GM18519 (cell line): ENCODE measurements at regions not wholly inside any gene's neighbourhood (a gene's known extent, or its start where the extent isn't known, plus 50 kb on each side); places are given as distances from the start of the nearest gene placed in this dataset.
"Not testable (repeated sequence)": the region's sequence is repeated elsewhere in the genome, so short reads cannot be mapped to it uniquely, and the experiment has no call there.

Experiments
- ATAC-seq: cut with Tn5 transposase; IDR thresholded peaks from one replicate; pipeline ENCODE4 v1.9.1; 2021; ENCODE audit warnings: mild to moderate bottlenecking, moderate library complexity; ENCODE audit not compliant: unreplicated experiment, low FRiP score

GRCh38 chr10:61279400-61279799 is 173.8 kb downstream of the TMEM26 start:
- no peak for ATAC-seq

DNA sequence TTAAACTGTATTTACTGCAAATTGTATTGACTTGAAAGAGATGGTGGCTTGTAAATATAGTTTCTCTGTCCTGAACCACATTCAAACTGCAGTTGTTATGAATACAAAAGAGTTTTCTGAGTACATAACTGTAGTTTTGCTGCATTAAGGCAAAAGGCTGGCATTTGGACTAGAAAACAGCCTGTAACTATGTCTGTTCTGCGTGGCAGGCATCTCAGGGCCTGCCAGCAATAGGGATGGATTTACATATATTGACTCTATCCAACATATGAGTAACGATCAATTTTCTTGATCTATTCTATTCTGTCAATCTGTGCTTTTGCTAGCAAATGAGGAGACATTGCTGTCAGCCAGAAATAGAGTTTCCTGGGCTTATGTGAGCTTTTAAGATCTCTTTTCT is 174.6 kb downstream of the TMEM26 start:
- no peak for ATAC-seq

GRCh38 chr10:61272781-61273180 is 180.4 kb downstream of the TMEM26 start:
- no peak for ATAC-seq

GRCh38 chr10:61271127-61271780 is 181.9 kb downstream of the TMEM26 start:
- ATAC-seq: no peak

- ATAC-seq: no peak
These were observed 189.7 kb downstream of the TMEM26 start for GRCh38 chr10:61263518-61263917.

- ATAC-seq: no peak
These were observed 190.5 kb downstream of the TMEM26 start for GRCh38 chr10:61262486-61263261.

DNA sequence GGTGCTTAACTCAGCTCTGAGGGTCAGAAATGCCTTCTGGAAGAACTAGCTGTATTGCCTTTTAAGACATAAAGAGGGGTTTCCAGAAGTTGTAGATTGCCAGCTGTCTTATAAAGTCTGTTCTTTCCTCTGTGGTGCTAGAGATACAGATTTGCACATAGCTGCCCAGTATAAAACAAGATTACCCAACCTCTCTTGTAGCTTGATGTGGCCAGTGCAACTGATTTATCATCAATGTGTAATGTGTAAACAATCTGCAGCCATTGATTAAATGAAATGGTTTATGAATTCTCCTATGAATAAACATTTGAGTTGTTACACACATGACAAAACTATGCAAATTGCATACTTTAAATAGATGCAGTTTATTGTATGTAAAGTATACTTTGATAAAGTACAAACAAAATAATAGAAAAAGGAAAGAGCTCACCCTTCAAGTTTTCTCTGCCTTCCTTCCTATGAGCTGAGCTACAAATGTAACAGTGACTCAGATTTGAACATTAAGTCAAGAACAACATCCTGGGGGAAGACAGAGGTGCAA is 195.2 kb downstream of the TMEM26 start:
- ATAC-seq: no peak

DNA sequence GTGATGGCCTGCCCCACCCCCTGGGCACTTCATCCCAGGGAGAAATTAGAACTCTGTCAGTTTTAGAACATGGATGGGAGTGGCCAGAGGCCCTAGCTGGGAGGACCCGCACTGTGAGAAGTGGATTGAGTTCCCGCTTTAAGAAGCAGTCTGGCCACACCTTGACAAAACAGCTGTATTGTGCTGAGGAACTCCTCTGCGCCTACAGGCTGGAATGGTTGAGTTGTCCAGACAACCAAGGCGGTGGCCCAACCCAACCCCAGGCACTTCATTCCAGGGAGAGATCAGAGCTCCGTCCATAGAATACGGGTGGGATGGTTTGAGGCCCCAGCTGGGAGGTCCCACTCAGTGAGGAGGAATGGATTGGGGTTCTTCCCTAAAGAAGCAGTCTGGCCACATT is 196.0 kb downstream of the TMEM26 start:
- ATAC-seq: no peak

GRCh38 chr10:61252326-61252725 is 200.9 kb downstream of the TMEM26 start:
- ATAC-seq: not testable (repeated sequence)

- ATAC-seq: no peak
These were observed 202.1 kb downstream of the TMEM26 start for GRCh38 chr10:61251089-61251488.

GRCh38 chr10:61250131-61250530 is 203.1 kb downstream of the TMEM26 start:
- ATAC-seq: no peak

- no peak for ATAC-seq
These were observed 205.2 kb downstream of the TMEM26 start for GRCh38 chr10:61248013-61248412.

GRCh38 chr10:61244261-61244775 is 208.9 kb downstream of the TMEM26 start:
- ATAC-seq: no peak

- ATAC-seq: no peak
These were observed 220.4 kb downstream of the TMEM26 start for GRCh38 chr10:61232780-61233179.

GRCh38 chr10:61225939-61226338 is 227.2 kb downstream of the TMEM26 start:
- no peak for ATAC-seq

DNA sequence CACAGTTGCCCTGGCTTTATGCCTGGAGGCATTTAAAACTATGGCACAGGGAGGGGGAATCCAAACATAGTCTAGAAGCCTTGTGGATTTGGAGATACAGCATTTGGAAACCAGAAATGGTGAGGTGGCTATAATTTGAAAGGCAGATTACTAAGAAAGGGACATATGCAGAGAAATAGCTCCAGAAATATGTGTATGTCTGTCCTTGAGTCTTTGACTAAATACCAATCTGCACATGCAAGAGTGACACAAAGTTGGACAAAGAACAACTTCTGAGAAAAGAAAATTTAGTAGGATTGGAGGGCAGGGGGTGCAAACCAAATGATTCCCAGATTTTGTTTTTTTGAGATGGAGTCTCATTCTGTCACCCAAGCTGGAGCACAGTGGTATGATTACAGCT is 229.6 kb downstream of the TMEM26 start:
- no peak for ATAC-seq

DNA sequence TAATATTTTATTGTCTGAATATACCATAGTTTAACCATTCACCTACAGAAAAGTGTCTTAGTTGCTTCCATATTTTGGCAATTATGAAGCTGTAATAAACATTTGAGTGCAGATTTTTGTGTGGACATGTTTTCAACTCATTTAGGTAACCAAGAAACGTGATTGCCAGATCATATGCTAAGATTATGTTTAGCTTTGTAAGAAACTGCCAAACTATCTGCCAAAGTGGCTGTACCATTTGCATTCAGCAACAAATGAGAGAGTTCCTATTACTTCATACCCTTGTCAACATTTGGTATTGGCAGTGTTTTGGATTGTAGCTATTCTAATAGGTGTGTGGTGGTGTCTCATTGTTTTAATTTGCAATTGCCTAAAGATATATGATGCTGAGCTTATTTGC is 233.5 kb downstream of the TMEM26 start:
- no peak for ATAC-seq

GRCh38 chr10:61217851-61218565 is 235.2 kb downstream of the TMEM26 start:
- ATAC-seq: no peak

DNA sequence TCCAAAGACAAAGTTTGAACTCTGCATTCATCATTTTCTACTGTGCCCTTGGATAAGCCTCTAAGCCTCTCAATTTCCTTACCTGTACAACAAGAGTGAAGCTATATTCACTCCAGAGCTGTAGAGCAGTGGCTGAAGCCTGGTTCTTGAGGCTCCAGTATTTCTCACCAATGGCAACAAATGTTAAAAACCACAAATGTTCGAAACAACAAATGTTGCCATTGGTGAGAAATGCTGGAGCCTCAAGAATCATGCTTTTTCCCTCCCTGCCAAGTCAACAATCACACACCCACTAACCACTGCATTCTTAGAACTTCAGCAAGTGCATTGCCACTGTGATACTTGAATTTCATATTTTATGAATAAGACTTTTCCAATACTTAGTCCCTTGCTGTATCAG is 237.9 kb downstream of the TMEM26 start:
- ATAC-seq: no peak

DNA sequence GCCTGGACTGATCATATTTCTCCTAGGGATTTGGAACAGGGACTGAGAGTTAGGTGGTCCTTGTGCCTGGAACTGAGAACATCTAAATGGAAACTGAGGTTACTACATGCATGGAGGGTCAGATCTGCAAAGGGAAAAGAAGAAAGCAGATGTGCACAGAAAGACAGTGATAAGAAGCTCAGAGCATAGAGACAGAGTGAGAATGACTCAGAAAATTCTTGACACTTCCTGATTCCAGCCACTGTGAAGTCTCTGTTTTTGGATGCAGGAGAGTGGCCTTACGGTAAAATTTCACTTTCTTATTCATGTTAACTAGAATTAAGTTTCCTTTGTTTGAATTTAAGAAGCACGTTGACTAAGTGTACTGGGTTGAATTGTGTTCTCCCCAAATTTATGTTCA is 241.7 kb downstream of the TMEM26 start:
- ATAC-seq: no peak

DNA sequence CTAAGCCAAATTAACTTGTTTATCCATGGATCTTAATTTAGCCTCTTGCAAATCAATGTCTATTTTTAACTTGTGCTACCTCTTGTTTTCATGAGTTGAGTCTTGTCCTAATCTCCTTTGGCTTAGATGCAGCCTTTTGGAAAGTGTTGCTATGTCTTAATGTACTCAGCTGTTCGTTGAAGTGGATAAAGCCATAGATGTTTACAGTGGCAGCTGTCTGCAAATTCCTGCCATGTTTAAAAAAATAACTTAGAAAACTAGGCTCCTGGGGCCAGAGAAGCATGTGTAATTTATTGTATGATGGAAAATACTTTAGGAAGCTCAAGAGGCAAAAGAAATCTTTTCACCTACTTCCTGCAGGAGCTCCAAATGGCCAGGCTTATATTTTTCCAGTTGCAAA is 253.1 kb upstream of the RHOBTB1 start:
- no peak for ATAC-seq
